ENCODE measurements at regions not wholly inside any gene's neighbourhood (a gene's known extent, or its start where the extent isn't known, plus 50 kb on each side); places are given as distances from the start of the nearest gene placed in this dataset.

- TF ChIP-seq FOXM1 (IDR thresholded peaks at IDR 0.05; ENCODE audit: borderline replicate concordance) (no peak), ZNF384 (IDR thresholded peaks at IDR 0.05) (no peak), SUZ12 (IDR thresholded peaks at IDR 0.05) (no peak), SP1 (IDR thresholded peaks at IDR 0.05) (no peak), ELF4 (IDR thresholded peaks at IDR 0.05) (no peak), FOXA1 (IDR thresholded peaks at IDR 0.05) (no peak), TARDBP (IDR thresholded peaks at IDR 0.05) (no peak), ARNT (IDR thresholded peaks at IDR 0.05) (no peak), PKNOX1 (IDR thresholded peaks at IDR 0.05) (no peak)
Measured at GRCh38 chr7:65731129-65731528, 141.7 kb upstream of the VKORC1L1 start.

Data from HEK293T (cell line).